ENCODE measurements at regions not wholly inside any gene's neighbourhood (a gene's known extent, or its start where the extent isn't known, plus 50 kb on each side); places are given as distances from the start of the nearest gene placed in this dataset.

DNA sequence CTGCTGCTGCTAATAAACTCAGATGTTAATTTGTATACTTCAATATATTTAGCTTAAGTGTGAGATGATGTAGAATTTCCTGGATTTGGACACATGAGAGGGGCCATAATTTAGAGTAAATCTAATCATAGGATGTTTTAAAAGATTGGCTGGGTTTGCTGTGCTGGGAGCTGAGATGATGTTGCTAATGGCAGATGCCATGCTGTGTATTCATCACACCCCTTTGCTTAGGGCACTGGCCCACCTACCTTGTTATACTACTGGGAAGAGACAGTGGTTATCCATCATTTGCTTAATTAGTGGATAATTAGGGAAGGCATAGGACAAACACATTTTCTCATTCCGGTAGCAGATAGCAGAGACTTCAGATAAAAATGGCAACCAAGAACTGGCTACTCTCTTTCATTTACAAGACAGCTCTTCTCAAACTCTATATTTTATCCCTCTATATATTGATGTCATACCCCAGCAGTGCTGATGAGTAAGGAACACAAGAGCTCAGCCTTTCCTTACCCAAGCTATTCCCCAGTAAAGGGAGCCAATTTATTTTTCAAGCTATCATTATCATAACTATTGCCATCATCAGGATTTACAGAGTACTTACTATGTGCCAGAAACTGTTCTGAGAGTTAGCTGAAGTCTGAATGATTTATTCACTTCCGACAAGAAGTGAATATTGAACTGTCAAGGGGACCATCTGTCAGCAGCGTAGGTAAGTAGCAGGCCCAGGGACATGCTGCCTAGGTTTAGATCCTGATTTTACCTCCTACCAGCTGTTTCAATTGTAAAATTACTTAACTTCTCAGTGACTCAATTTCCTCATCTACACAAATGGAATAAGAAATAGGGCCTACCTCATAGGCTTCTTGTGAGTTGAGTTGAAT lies 204.6 kb upstream of the FLRT2 start:
- H3K9me3 ChIP-seq, result no peaks in the 10 kb centered on the region
- H3K27me3 ChIP-seq, result no peaks in the 10 kb centered on the region
- WGBS, 2 donors, result 90 to 95% methylated on average over 3 of the region's 3 CpGs
- no peak overlapping the region for H3K27ac ChIP-seq
- ATAC-seq (ENCODE audit: low FRiP score in 2 of 2) (no peak), DNase-seq (no peak)
- H3K4me3 ChIP-seq, result no peak overlapping the region
- no peaks in the 10 kb centered on the region for H3K36me3 ChIP-seq
- no peaks in the 10 kb centered on the region for H3K4me1 ChIP-seq
- TF ChIP-seq, protein P1, sequence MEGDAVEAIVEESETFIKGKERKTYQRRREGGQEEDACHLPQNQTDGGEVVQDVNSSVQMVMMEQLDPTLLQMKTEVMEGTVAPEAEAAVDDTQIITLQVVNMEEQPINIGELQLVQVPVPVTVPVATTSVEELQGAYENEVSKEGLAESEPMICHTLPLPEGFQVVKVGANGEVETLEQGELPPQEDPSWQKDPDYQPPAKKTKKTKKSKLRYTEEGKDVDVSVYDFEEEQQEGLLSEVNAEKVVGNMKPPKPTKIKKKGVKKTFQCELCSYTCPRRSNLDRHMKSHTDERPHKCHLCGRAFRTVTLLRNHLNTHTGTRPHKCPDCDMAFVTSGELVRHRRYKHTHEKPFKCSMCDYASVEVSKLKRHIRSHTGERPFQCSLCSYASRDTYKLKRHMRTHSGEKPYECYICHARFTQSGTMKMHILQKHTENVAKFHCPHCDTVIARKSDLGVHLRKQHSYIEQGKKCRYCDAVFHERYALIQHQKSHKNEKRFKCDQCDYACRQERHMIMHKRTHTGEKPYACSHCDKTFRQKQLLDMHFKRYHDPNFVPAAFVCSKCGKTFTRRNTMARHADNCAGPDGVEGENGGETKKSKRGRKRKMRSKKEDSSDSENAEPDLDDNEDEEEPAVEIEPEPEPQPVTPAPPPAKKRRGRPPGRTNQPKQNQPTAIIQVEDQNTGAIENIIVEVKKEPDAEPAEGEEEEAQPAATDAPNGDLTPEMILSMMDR (IDR thresholded peaks at IDR 0.05), result no peak
- TF ChIP-seq EP300 (IDR thresholded peaks at IDR 0.05) (no peak), POLR2AphosphoS5 (IDR thresholded peaks at IDR 0.05) (no peak)

DNA sequence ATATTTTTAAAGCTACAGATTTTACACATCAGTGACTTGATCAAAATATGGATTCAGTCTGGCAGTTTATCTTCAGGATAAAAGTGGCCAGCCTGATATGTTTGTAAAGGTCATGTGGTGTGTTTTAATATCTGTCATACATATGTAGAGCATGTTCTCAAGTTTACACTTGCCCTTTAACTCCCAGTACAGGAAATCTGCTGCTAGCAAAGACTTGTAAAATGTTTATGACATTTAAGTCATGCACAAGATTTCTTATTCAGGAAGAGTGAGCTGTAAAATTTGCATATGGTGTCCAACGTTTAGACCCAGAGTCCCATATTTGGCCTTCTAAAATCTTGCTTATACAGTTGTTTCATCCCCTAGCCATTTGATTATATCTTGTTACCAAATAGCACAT lies 197.5 kb upstream of the FLRT2 start:
- Histone ChIP-seq H3K4me1 (no peaks in the 10 kb centered on the region), H3K27ac (no peak overlapping the region), H3K9me3 (no peaks in the 10 kb centered on the region), H3K36me3 (no peaks in the 10 kb centered on the region), H3K4me3 (no peak overlapping the region), H3K27me3 (no peaks in the 10 kb centered on the region)
- ATAC-seq (ENCODE audit: low FRiP score in 2 of 2), result no peak
- no peak for TF ChIP-seq EP300 (IDR thresholded peaks at IDR 0.05)
- no peak for TF ChIP-seq POLR2AphosphoS5 (IDR thresholded peaks at IDR 0.05)
- no peak for TF ChIP-seq POLR2A (IDR thresholded peaks at IDR 0.05)
- TF ChIP-seq, protein P1 (IDR thresholded peaks at IDR 0.05), result no peak
- 33 to 43% methylated on average over 1 of the region's 1 CpG for WGBS, 2 donors
- DNase-seq, result no peak

DNA sequence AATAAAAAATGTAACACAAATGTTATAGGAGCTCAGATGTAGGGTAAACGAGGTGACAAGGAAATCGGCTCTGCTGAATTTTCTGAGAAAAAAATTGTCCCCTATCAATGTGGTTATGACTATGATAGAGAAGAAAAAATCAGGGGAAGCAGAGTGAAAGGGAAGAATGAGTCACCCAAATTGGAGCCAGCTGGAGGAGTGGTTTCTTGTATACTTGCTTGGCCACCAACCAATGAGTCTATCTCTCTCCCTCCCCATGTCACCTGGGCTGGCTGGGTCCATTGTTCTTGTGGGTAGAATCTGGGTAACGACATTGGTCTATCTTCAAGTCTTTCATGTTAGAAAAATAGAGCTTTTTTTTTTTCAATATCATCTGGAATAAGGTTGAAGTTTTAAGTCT lies 196.6 kb upstream of the FLRT2 start:
- Histone ChIP-seq H3K9me3 (no peaks in the 10 kb centered on the region), H3K4me3 (no peak overlapping the region), H3K4me1 (no peaks in the 10 kb centered on the region), H3K27me3 (no peaks in the 10 kb centered on the region), H3K27ac (no peak overlapping the region), H3K36me3 (no peaks in the 10 kb centered on the region)
- TF ChIP-seq, protein P1 (IDR thresholded peaks at IDR 0.05), result no peak
- TF ChIP-seq POLR2AphosphoS5 (IDR thresholded peaks at IDR 0.05), result no peak
- TF ChIP-seq EP300 (IDR thresholded peaks at IDR 0.05), result no peak
- TF ChIP-seq POLR2A (IDR thresholded peaks at IDR 0.05), result no peak
- 88 to 92% methylated on average over 3 of the region's 3 CpGs for whole genome bisulfite sequencing, 2 donors
- ATAC-seq (ENCODE audit: low FRiP score in 2 of 2) (no peak), DNase-seq (no peak)

DNA sequence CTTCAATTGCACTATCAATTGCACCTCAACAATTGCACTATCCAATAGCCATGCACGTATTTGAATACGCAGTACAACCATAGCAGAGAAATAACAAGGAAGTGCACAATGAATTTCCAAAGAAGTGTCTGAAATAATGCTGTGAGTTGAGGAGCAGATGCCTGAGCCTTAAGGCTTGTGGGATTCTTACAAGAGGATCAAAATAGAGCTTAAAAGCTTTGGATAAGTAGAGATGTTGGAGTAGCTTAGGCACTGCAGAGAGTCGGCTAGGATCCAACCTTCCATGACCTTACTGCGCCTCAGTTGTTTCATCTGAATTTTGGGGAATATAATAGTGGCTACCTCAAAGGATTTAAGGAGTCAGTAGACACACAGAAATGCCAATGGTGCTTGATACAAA lies 196.1 kb upstream of the FLRT2 start:
- Histone ChIP-seq H3K36me3 (no peaks in the 10 kb centered on the region), H3K9me3 (no peaks in the 10 kb centered on the region), H3K27me3 (no peaks in the 10 kb centered on the region), H3K4me3 (no peak overlapping the region), H3K27ac (no peak overlapping the region), H3K4me1 (no peaks in the 10 kb centered on the region)
- 91 to 99% methylated on average over 4 of the region's 4 CpGs for WGBS, 2 donors
- ATAC-seq (ENCODE audit: low FRiP score in 2 of 2) (no peak), DNase-seq (no peak)
- no peak for TF ChIP-seq POLR2A (IDR thresholded peaks at IDR 0.05)
- no peak for TF ChIP-seq EP300 (IDR thresholded peaks at IDR 0.05)
- no peak for TF ChIP-seq POLR2AphosphoS5 (IDR thresholded peaks at IDR 0.05)

DNA sequence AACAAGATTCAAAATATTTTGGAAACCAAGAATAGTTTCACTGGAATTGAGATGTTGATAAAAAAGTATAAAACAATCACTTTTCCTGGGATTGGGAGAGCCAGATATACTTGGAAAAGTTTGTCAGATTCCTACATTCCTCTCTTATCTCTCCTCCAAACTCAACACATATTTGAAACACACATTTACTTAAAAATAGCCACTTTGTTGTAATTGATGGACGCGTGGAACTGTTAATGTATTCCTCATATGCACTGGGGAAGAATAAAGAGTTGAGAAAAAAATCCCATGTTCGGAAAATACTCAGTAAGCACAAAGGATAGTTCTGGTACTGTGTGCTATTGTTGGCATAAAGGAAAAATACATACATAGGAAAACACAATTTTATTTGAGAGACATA lies 195.6 kb upstream of the FLRT2 start:
- 72 to 81% methylated on average over 3 of the region's 3 CpGs for WGBS, 2 donors
- H3K27me3 ChIP-seq, result no peaks in the 10 kb centered on the region
- no peak overlapping the region for H3K4me3 ChIP-seq
- DNase-seq, result no peak
- ATAC-seq (ENCODE audit: low FRiP score in 2 of 2), result no peak
- H3K36me3 ChIP-seq, result no peaks in the 10 kb centered on the region
- no peaks in the 10 kb centered on the region for H3K9me3 ChIP-seq
- no peak for TF ChIP-seq POLR2AphosphoS5 (IDR thresholded peaks at IDR 0.05)
- no peak for TF ChIP-seq POLR2A (IDR thresholded peaks at IDR 0.05)
- TF ChIP-seq, protein P1 (IDR thresholded peaks at IDR 0.05), result no peak
- TF ChIP-seq EP300 (IDR thresholded peaks at IDR 0.05), result no peak
- H3K27ac ChIP-seq, result no peak overlapping the region
- no peaks in the 10 kb centered on the region for H3K4me1 ChIP-seq

All from upper lobe of left lung (tissue), 6 donors.